ENCODE measurements at regions not wholly inside any gene's neighbourhood (a gene's known extent, or its start where the extent isn't known, plus 50 kb on each side); places are given as distances from the start of the nearest gene placed in this dataset.

DNA sequence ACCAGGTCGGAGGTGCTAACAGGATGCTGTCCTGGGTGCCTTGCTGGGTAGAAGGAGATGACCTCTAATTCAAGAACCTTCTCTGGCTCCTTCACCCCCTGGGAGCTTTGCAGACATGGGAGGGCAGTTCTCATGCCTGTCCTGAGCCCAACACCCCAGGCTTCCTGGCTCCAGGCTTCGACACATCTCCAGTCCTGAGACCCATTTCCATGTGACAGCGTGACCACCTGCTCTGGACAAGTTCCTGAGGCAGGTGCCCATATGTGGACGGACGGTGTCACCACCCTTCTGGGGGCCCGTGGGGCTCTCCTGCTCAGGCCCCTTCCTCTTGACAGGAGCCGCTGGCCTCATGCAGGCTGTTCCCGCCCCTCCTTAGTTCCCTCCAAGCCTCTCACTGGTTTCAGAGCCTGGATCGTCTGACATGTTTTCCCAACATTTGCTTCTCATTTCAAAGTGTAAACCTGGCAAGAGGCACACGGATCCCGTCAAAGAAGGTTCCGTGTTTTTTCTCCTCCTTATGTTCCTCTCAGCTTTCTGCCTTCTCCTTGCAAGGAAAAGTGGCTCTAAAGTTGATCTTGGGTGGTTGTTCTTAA is 291.9 kb upstream of the RTL1 start:
- Histone ChIP-seq H3F3A (replicated peaks; ENCODE audit: low read depth) (no peaks in the 10 kb centered on the region), H2AFZ (no peak overlapping the region), H3K27me3 (ENCODE audit: insufficient read depth) (no peaks in the 10 kb centered on the region), H3K4me1 (ENCODE audit: insufficient read depth) (no peaks in the 10 kb centered on the region; the same call in 1 of the 2 replicates), H3K4me2 (no peak overlapping the region), H4K20me1 (replicated peaks; ENCODE audit: insufficient read depth) (no peaks in the 10 kb centered on the region), H3K36me3 (ENCODE audit: insufficient read depth) (no peaks in the 10 kb centered on the region), H3K9me2 (ENCODE audit: insufficient read depth) (no peaks in the 10 kb centered on the region), H3K27ac (ENCODE audit: low read depth) (no peak overlapping the region), H3K79me2 (replicated peaks; ENCODE audit: insufficient read depth) (no peaks in the 10 kb centered on the region), H3K4me3 (no peak overlapping the region)
- DNase-seq (ENCODE audit: low spot score) (no peak), ATAC-seq (no peak)
- TF ChIP-seq ZNF331 (CRISPR knock-in tag; IDR thresholded peaks at IDR 0.05; ENCODE audit: low read depth) (no peak), POLR2AphosphoS5 (IDR thresholded peaks at IDR 0.05; ENCODE audit: low read depth) (no peak), ZNF114 (CRISPR knock-in tag; IDR thresholded peaks at IDR 0.05) (no peak), CREB1 (CRISPR knock-in tag; IDR thresholded peaks at IDR 0.05; ENCODE audit: low read depth) (no peak), EZH2phosphoT487 (IDR thresholded peaks at IDR 0.05; ENCODE audit: unreplicated experiment) (no peak), STAT1 (IDR thresholded peaks at IDR 0.05; ENCODE audit: unreplicated experiment) (no peak), JUNB (IDR thresholded peaks at IDR 0.05; ENCODE audit: unreplicated experiment) (no peak), EZH2 (IDR thresholded peaks at IDR 0.05; ENCODE audit: low read depth, unreplicated experiment) (no peak), NANOG (IDR thresholded peaks at IDR 0.05; ENCODE audit: borderline replicate concordance) (no peak)
- TF ChIP-seq, protein P1, sequence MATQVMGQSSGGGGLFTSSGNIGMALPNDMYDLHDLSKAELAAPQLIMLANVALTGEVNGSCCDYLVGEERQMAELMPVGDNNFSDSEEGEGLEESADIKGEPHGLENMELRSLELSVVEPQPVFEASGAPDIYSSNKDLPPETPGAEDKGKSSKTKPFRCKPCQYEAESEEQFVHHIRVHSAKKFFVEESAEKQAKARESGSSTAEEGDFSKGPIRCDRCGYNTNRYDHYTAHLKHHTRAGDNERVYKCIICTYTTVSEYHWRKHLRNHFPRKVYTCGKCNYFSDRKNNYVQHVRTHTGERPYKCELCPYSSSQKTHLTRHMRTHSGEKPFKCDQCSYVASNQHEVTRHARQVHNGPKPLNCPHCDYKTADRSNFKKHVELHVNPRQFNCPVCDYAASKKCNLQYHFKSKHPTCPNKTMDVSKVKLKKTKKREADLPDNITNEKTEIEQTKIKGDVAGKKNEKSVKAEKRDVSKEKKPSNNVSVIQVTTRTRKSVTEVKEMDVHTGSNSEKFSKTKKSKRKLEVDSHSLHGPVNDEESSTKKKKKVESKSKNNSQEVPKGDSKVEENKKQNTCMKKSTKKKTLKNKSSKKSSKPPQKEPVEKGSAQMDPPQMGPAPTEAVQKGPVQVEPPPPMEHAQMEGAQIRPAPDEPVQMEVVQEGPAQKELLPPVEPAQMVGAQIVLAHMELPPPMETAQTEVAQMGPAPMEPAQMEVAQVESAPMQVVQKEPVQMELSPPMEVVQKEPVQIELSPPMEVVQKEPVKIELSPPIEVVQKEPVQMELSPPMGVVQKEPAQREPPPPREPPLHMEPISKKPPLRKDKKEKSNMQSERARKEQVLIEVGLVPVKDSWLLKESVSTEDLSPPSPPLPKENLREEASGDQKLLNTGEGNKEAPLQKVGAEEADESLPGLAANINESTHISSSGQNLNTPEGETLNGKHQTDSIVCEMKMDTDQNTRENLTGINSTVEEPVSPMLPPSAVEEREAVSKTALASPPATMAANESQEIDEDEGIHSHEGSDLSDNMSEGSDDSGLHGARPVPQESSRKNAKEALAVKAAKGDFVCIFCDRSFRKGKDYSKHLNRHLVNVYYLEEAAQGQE (IDR thresholded peaks at IDR 0.05; ENCODE audit: unreplicated experiment) = no peak
- TF ChIP-seq, protein P2, sequence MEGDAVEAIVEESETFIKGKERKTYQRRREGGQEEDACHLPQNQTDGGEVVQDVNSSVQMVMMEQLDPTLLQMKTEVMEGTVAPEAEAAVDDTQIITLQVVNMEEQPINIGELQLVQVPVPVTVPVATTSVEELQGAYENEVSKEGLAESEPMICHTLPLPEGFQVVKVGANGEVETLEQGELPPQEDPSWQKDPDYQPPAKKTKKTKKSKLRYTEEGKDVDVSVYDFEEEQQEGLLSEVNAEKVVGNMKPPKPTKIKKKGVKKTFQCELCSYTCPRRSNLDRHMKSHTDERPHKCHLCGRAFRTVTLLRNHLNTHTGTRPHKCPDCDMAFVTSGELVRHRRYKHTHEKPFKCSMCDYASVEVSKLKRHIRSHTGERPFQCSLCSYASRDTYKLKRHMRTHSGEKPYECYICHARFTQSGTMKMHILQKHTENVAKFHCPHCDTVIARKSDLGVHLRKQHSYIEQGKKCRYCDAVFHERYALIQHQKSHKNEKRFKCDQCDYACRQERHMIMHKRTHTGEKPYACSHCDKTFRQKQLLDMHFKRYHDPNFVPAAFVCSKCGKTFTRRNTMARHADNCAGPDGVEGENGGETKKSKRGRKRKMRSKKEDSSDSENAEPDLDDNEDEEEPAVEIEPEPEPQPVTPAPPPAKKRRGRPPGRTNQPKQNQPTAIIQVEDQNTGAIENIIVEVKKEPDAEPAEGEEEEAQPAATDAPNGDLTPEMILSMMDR (conservative IDR thresholded peaks at IDR 0.05; ENCODE audit: low read depth in 2 of 2) = no peak
- TF ChIP-seq, protein P3, sequence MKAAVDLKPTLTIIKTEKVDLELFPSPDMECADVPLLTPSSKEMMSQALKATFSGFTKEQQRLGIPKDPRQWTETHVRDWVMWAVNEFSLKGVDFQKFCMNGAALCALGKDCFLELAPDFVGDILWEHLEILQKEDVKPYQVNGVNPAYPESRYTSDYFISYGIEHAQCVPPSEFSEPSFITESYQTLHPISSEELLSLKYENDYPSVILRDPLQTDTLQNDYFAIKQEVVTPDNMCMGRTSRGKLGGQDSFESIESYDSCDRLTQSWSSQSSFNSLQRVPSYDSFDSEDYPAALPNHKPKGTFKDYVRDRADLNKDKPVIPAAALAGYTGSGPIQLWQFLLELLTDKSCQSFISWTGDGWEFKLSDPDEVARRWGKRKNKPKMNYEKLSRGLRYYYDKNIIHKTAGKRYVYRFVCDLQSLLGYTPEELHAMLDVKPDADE (IDR thresholded peaks at IDR 0.05) = no peak
- TF ChIP-seq, protein P4, sequence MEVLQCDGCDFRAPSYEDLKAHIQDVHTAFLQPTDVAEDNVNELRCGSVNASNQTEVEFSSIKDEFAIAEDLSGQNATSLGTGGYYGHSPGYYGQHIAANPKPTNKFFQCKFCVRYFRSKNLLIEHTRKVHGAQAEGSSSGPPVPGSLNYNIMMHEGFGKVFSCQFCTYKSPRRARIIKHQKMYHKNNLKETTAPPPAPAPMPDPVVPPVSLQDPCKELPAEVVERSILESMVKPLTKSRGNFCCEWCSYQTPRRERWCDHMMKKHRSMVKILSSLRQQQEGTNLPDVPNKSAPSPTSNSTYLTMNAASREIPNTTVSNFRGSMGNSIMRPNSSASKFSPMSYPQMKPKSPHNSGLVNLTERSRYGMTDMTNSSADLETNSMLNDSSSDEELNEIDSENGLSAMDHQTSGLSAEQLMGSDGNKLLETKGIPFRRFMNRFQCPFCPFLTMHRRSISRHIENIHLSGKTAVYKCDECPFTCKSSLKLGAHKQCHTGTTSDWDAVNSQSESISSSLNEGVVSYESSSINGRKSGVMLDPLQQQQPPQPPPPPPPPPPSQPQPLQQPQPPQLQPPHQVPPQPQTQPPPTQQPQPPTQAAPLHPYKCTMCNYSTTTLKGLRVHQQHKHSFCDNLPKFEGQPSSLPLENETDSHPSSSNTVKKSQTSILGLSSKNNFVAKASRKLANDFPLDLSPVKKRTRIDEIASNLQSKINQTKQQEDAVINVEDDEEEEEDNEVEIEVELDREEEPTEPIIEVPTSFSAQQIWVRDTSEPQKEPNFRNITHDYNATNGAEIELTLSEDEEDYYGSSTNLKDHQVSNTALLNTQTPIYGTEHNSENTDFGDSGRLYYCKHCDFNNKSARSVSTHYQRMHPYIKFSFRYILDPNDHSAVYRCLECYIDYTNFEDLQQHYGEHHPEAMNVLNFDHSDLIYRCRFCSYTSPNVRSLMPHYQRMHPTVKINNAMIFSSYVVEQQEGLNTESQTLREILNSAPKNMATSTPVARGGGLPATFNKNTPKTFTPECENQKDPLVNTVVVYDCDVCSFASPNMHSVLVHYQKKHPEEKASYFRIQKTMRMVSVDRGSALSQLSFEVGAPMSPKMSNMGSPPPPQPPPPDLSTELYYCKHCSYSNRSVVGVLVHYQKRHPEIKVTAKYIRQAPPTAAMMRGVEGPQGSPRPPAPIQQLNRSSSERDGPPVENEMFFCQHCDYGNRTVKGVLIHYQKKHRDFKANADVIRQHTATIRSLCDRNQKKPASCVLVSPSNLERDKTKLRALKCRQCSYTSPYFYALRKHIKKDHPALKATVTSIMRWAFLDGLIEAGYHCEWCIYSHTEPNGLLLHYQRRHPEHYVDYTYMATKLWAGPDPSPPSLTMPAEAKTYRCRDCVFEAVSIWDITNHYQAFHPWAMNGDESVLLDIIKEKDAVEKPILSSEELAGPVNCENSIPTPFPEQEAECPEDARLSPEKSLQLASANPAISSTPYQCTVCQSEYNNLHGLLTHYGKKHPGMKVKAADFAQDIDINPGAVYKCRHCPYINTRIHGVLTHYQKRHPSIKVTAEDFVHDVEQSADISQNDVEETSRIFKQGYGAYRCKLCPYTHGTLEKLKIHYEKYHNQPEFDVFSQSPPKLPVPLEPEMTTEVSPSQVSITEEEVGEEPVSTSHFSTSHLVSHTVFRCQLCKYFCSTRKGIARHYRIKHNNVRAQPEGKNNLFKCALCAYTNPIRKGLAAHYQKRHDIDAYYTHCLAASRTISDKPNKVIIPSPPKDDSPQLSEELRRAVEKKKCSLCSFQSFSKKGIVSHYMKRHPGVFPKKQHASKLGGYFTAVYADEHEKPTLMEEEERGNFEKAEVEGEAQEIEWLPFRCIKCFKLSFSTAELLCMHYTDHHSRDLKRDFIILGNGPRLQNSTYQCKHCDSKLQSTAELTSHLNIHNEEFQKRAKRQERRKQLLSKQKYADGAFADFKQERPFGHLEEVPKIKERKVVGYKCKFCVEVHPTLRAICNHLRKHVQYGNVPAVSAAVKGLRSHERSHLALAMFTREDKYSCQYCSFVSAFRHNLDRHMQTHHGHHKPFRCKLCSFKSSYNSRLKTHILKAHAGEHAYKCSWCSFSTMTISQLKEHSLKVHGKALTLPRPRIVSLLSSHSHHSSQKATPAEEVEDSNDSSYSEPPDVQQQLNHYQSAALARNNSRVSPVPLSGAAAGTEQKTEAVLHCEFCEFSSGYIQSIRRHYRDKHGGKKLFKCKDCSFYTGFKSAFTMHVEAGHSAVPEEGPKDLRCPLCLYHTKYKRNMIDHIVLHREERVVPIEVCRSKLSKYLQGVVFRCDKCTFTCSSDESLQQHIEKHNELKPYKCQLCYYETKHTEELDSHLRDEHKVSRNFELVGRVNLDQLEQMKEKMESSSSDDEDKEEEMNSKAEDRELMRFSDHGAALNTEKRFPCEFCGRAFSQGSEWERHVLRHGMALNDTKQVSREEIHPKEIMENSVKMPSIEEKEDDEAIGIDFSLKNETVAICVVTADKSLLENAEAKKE (CRISPR knock-in tag; IDR thresholded peaks at IDR 0.05) = no peak
- Mint-ChIP-seq H3K4me1 (peaks cover 11% of the 10 kb centered on the region), H3K4me3 (no peak overlapping the region), H3K36me3 (ENCODE audit: low read depth) (no peaks in the 10 kb centered on the region), H3K9me3 (no peaks in the 10 kb centered on the region), H3K27ac (no peak overlapping the region), H3K27me3 (ENCODE audit: insufficient read depth, low read depth, poor library complexity) (peaks cover 5% of the 10 kb centered on the region)
